CD4-positive, alpha-beta T cell (primary cell): ENCODE measurements at regions not wholly inside any gene's neighbourhood (a gene's known extent, or its start where the extent isn't known, plus 50 kb on each side); places are given as distances from the start of the nearest gene placed in this dataset.

Experiments
- ATAC-seq: fragments of 200-7000 bp; cut with Tn5 transposase; one replicate; pipeline ENCODE4 v1.10.0; 2022; ENCODE audit warnings: mild to moderate bottlenecking; ENCODE audit not compliant: poor library complexity
- CTCF ChIA-PET: fragments of 350-600 bp; sonication (Branson Sonifier 250); formaldehyde crosslinking; loops from one replicate; lab custom pipeline; 2021; ENCODE audit warnings: antibody characterized with exemption, inconsistent platforms; lab: Charles Lee
- POLR2A ChIA-PET: fragments of 350-600 bp; sonication (Branson Sonifier 250); formaldehyde crosslinking; loops from one replicate; lab custom pipeline; 2021; ENCODE audit warnings: antibody characterized with exemption, inconsistent platforms; lab: Charles Lee
- DNase-seq, 14 experiments: peaks; one replicate each; pipeline ENCODE4 v3.0.0-alpha.2; 2013 to 2020; ENCODE audit warnings: mixed read lengths in 2 of 14
- H3K27ac ChIP-seq, 2 donors: one replicate each; pipeline versions ENCODE4 v1.5.1 to v1.7.0; 2013; ENCODE audit warnings: low read length in 2 of 2, low read depth in 1 of 2, mild to moderate bottlenecking in 1 of 2
- H3K27me3 ChIP-seq, 2 experiments: 1 replicate in 1 of 2; 2 replicates in 1 of 2; pipeline versions ENCODE4 v1.6.1 to v1.7.0; 2013; ENCODE audit warnings: low read length in 2 of 2, control low read depth in 1 of 2, mild to moderate bottlenecking in 1 of 2, moderate library complexity in 1 of 2; ENCODE audit not compliant: insufficient read depth in 2 of 2, control insufficient read depth in 1 of 2
- H3K36me3 ChIP-seq: one replicate; pipeline ENCODE4 v1.6.1; 2013; ENCODE audit warnings: low read length, control low read depth; ENCODE audit not compliant: insufficient read depth
- H3K4me1 ChIP-seq: one replicate; pipeline ENCODE4 v1.6.1; 2013; ENCODE audit warnings: low read length, control low read depth; ENCODE audit not compliant: insufficient read depth
- H3K4me3 ChIP-seq: one replicate; pipeline ENCODE4 v1.5.1; 2013; ENCODE audit warnings: mild to moderate bottlenecking, low read length, moderate library complexity
- H3K9me3 ChIP-seq, 2 experiments: 1 replicate in 1 of 2; 2 replicates in 1 of 2; pipeline versions ENCODE4 v1.6.1 to v1.7.0; 2013; ENCODE audit warnings: low read length in 2 of 2, mild to moderate bottlenecking in 2 of 2, control low read depth in 1 of 2, moderate library complexity in 1 of 2; ENCODE audit not compliant: control insufficient read depth in 1 of 2, insufficient read depth in 1 of 2
- H3K27ac Mint-ChIP-seq: one replicate; pipeline ENCODE4 v1.8.0; 2020; ENCODE audit warnings: mixed read lengths
- H3K27me3 Mint-ChIP-seq: one replicate; pipeline ENCODE4 v1.8.0; 2021; ENCODE audit warnings: mixed read lengths
- H3K36me3 Mint-ChIP-seq: one replicate; pipeline ENCODE4 v1.8.0; 2021; ENCODE audit warnings: low read depth, mixed read lengths
- H3K4me1 Mint-ChIP-seq: one replicate; pipeline ENCODE4 v1.8.0; 2021; ENCODE audit warnings: low read depth, mixed read lengths
- H3K4me3 Mint-ChIP-seq: one replicate; pipeline ENCODE4 v1.8.0; 2020; ENCODE audit warnings: mild to moderate bottlenecking, mixed read lengths
- H3K9me3 Mint-ChIP-seq: one replicate; pipeline ENCODE4 v1.8.0; 2020; ENCODE audit warnings: mixed read lengths
- intact Hi-C, 2 experiments: fragments of 100-400 bp; cut with DNase I in 1 of 2; cut with micrococcal nuclease in 1 of 2; formaldehyde crosslinking; loops; one replicate each; pipeline versions ENCODE4 v1.15.1 to v1.9.0; 2023 to 2025; cut with DNase I, micrococcal nuclease
- TF ChIP-seq, protein P1 (sequence below): fragments of 200-600 bp; IDR thresholded peaks from one replicate; pipeline ENCODE4 v1.8.0; 2022; ENCODE audit warnings: antibody characterized with exemption, mild to moderate bottlenecking

DNA sequence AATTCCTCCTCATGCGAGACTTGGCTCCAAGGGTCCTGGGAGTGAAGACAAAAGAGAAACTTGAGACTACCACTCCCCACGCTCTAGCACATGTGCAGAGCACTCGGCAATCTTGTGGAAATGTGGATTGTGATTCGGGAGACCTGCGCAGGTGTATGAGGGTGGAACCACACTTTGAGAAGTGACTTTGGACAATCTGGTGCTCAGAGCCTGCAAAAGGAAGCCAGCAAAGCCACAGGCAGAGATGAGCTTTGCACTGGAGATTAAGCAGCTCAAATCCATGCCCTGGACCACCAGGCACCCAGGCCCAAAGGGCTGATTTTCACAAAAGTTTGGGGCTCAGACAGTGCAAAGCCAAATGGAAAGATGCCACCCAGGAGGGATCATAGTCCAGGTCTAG, 162.5 kb upstream of the TSHZ3 start:
- no peak overlapping the region for H3K27ac Mint-ChIP-seq
- CTCF ChIA-PET: no interaction called here
- H3K27me3 Mint-ChIP-seq: peaks cover 10% of the 10 kb centered on the region

DNA sequence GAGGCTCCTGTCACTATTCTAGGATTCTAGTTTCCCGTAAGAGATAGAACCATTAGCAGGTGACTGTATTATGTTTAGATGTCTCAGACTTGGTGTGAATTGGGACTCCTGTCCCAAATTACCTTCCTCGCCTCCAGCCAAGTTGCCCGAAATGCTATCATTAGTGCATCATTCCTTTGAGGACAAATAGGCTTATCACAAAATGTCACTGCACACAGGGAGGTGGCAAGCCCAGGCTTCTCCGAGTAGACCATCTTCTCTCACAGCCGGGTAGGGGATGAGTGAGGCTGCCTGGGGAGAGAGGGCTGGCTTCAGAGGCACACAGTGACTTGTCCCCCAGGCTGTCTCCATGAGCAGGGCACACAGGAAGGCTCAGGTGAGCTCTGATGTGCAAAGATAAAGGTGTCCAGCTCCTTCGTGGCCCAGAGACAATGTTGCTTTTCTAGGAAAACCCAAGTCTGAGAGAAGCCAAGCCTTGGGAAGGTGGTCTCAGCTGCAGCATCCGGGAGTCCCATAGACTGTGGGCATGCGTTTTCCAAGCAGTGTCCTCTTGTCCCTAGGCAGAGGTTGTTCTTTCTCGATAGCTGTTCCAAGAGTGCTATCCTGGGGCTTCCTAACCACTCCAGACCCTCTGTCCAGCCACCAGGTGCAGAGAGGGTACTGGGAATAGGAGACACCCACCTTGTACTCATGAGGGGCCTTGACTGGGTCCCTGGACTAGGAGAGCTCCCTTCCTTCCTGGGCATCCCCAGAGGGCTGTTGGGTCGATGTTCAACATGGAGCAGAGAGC, 163.1 kb upstream of the TSHZ3 start:
- Mint-ChIP-seq H3K27me3 (peaks cover 10% of the 10 kb centered on the region), H3K9me3 (no peaks in the 10 kb centered on the region), H3K4me1 (no peaks in the 10 kb centered on the region), H3K36me3 (no peaks in the 10 kb centered on the region), H3K4me3 (no peak overlapping the region), H3K27ac (no peak overlapping the region)
- Histone ChIP-seq H3K9me3 (peaks cover 0 to 8% of the 10 kb centered on the region in 2 experiments), H3K36me3 (no peaks in the 10 kb centered on the region), H3K4me3 (no peak overlapping the region), H3K27me3 (no peaks in the 10 kb centered on the region), H3K27ac (no peak overlapping the region), H3K4me1 (no peaks in the 10 kb centered on the region)
- no peak for ATAC-seq
- TF ChIP-seq, protein P1, sequence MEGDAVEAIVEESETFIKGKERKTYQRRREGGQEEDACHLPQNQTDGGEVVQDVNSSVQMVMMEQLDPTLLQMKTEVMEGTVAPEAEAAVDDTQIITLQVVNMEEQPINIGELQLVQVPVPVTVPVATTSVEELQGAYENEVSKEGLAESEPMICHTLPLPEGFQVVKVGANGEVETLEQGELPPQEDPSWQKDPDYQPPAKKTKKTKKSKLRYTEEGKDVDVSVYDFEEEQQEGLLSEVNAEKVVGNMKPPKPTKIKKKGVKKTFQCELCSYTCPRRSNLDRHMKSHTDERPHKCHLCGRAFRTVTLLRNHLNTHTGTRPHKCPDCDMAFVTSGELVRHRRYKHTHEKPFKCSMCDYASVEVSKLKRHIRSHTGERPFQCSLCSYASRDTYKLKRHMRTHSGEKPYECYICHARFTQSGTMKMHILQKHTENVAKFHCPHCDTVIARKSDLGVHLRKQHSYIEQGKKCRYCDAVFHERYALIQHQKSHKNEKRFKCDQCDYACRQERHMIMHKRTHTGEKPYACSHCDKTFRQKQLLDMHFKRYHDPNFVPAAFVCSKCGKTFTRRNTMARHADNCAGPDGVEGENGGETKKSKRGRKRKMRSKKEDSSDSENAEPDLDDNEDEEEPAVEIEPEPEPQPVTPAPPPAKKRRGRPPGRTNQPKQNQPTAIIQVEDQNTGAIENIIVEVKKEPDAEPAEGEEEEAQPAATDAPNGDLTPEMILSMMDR: no peak
- DNase-seq: no peak
- ChIA-PET POLR2A (no interaction called here), CTCF (no interaction called here)
- intact Hi-C loops: no loop called here

More for the DNA sequence above, 162.5 kb upstream of the TSHZ3 start:
- H3K36me3 Mint-ChIP-seq: no peaks in the 10 kb centered on the region
- DNase-seq (no peak), ATAC-seq (no peak)
- H3K36me3 ChIP-seq: no peaks in the 10 kb centered on the region
- H3K9me3 ChIP-seq: peaks cover 0 to 5% of the 10 kb centered on the region in 2 experiments
- intact Hi-C loops: no loop called here
- no peaks in the 10 kb centered on the region for H3K4me1 ChIP-seq
- H3K4me1 Mint-ChIP-seq: no peaks in the 10 kb centered on the region
- H3K4me3 Mint-ChIP-seq: no peak overlapping the region
- POLR2A ChIA-PET: no interaction called here
- H3K9me3 Mint-ChIP-seq: no peaks in the 10 kb centered on the region
- H3K27ac ChIP-seq: no peak overlapping the region
- H3K4me3 ChIP-seq: no peak overlapping the region
- TF ChIP-seq, protein P1: no peak
- H3K27me3 ChIP-seq: no peaks in the 10 kb centered on the region

DNA sequence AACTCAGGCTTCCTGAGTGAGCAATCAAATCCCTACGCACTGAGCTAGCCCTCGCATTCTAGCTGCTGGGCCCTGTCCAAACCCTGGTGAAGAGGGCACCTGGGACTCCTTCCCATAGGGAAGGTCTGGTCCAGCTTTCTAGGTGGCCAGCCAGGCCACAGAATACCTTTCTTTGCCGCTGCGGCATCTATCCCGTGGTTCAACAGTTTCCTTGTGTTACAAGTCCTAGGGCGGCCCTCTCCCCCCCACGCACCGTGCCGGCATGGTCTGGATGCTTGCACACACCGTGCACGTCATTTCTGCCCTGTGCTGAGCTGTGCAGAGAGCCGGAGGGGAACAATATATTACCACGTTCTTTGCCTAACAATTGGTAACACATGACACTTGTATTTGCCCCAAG, 164.6 kb upstream of the TSHZ3 start:
- Mint-ChIP-seq H3K4me1 (no peaks in the 10 kb centered on the region), H3K27ac (no peak overlapping the region), H3K4me3 (no peak overlapping the region), H3K9me3 (no peaks in the 10 kb centered on the region), H3K36me3 (no peaks in the 10 kb centered on the region), H3K27me3 (peaks cover 10% of the 10 kb centered on the region)
- H3K9me3 ChIP-seq: peaks cover 0 to 18% of the 10 kb centered on the region in 2 experiments
- no peaks in the 10 kb centered on the region for H3K4me1 ChIP-seq
- no peak for DNase-seq
- H3K27me3 ChIP-seq: no peaks in the 10 kb centered on the region
- H3K36me3 ChIP-seq: no peaks in the 10 kb centered on the region
- POLR2A ChIA-PET: no interaction called here
- no peak overlapping the region for H3K4me3 ChIP-seq
- no peak overlapping the region for H3K27ac ChIP-seq
- intact Hi-C loops: no loop called here
- TF ChIP-seq, protein P1: no peak
- ATAC-seq: no peak
- CTCF ChIA-PET: no interaction called here
